Loucy (cell line): ENCODE measurements at regions not wholly inside any gene's neighbourhood (a gene's known extent, or its start where the extent isn't known, plus 50 kb on each side); places are given as distances from the start of the nearest gene placed in this dataset.

ENCODE experiments used
- H2AFZ ChIP-seq: fragments of 200-600 bp; sonication (generic); 2 replicates; pipeline ENCODE4 v1.6.0; 2016; ENCODE audit warnings: antibody characterized with exemption, mild to moderate bottlenecking, low read length, moderate library complexity
- H3F3A ChIP-seq: fragments of 200-600 bp; 2 replicates; pipeline ENCODE4 v1.6.0; 2016; ENCODE audit warnings: antibody characterized with exemption, low read depth, mild to moderate bottlenecking
- H3K27me3 ChIP-seq: fragments of 200-600 bp; sonication (generic); 2 replicates; pipeline ENCODE4 v1.6.1; 2014; ENCODE audit warnings: low read length, mild to moderate bottlenecking; ENCODE audit not compliant: insufficient read depth, poor library complexity, severe bottlenecking
- H3K36me3 ChIP-seq: fragments of 200-600 bp; sonication (generic); 2 replicates; pipeline ENCODE4 v1.6.1; 2016; ENCODE audit warnings: low read length; ENCODE audit not compliant: insufficient read depth
- H3K4me1 ChIP-seq: fragments of 200-600 bp; sonication (generic); 2 replicates; pipeline ENCODE4 v1.5.1; 2014; ENCODE audit warnings: low read length, mild to moderate bottlenecking; ENCODE audit not compliant: insufficient read depth, poor library complexity, severe bottlenecking
- H3K4me2 ChIP-seq: fragments of 200-600 bp; sonication (generic); 2 replicates; pipeline ENCODE4 v1.6.0; 2014; ENCODE audit warnings: antibody characterized with exemption, low read length, low read depth, mild to moderate bottlenecking; ENCODE audit not compliant: poor library complexity, severe bottlenecking
- H3K4me3 ChIP-seq: fragments of 200-600 bp; sonication (generic); 2 replicates; pipeline ENCODE4 v1.5.1; 2014; ENCODE audit warnings: low read length, mild to moderate bottlenecking, mixed read lengths; ENCODE audit not compliant: poor library complexity, severe bottlenecking
- H3K79me2 ChIP-seq: fragments of 200-600 bp; sonication (generic); 2 replicates; pipeline ENCODE4 v1.6.1; 2014; ENCODE audit warnings: low read length; ENCODE audit not compliant: insufficient read depth
- H3K9ac ChIP-seq: fragments of 200-600 bp; sonication (generic); 2 replicates; pipeline ENCODE4 v1.6.0; 2014; ENCODE audit warnings: mild to moderate bottlenecking, low read depth, low read length, moderate library complexity; ENCODE audit not compliant: poor library complexity, severe bottlenecking
- H3K9me2 ChIP-seq: fragments of 200-600 bp; sonication (generic); replicated peaks from 2 replicates; pipeline ENCODE4 v1.6.1; 2016; ENCODE audit warnings: low read depth, low read length, mixed read lengths
- H3K9me3 ChIP-seq: fragments of 200-600 bp; sonication (generic); 2 replicates; pipeline ENCODE4 v1.6.1; 2014; ENCODE audit warnings: mild to moderate bottlenecking, antibody characterized with exemption, low read length, low read depth; ENCODE audit not compliant: insufficient read depth
- H4K20me1 ChIP-seq: fragments of 200-600 bp; sonication (generic); 2 replicates; pipeline ENCODE4 v1.6.0; 2014; ENCODE audit warnings: antibody characterized with exemption, low read length, mild to moderate bottlenecking; ENCODE audit not compliant: insufficient read depth, poor library complexity, severe bottlenecking
- EZH2phosphoT487 ChIP-seq: fragments of 200-600 bp; IDR thresholded peaks from 2 replicates; pipeline ENCODE4 v1.6.1; 2018; ENCODE audit warnings: antibody characterized with exemption, mild to moderate bottlenecking, moderate library complexity, borderline replicate concordance
- TF ChIP-seq, protein P1 (sequence below): fragments of 200-600 bp; sonication (generic); conservative IDR thresholded peaks from 2 replicates; pipeline ENCODE4 v1.5.1; 2014; ENCODE audit warnings: mild to moderate bottlenecking, antibody characterized with exemption, low read length

- H3K4me1 ChIP-seq: no peaks in the 10 kb centered on the region
- no peaks in the 10 kb centered on the region for H3K36me3 ChIP-seq
- no peak overlapping the region for H3K9ac ChIP-seq
- H3K9me3 ChIP-seq: no peaks in the 10 kb centered on the region
- H3K9me2 ChIP-seq: no peaks in the 10 kb centered on the region
- no peaks in the 10 kb centered on the region for H4K20me1 ChIP-seq
- H3K4me3 ChIP-seq: no peak overlapping the region
- no peaks in the 10 kb centered on the region for H3K27me3 ChIP-seq
- H3F3A ChIP-seq: no peaks in the 10 kb centered on the region
- no peaks in the 10 kb centered on the region for H3K79me2 ChIP-seq
- TF ChIP-seq, protein P1, sequence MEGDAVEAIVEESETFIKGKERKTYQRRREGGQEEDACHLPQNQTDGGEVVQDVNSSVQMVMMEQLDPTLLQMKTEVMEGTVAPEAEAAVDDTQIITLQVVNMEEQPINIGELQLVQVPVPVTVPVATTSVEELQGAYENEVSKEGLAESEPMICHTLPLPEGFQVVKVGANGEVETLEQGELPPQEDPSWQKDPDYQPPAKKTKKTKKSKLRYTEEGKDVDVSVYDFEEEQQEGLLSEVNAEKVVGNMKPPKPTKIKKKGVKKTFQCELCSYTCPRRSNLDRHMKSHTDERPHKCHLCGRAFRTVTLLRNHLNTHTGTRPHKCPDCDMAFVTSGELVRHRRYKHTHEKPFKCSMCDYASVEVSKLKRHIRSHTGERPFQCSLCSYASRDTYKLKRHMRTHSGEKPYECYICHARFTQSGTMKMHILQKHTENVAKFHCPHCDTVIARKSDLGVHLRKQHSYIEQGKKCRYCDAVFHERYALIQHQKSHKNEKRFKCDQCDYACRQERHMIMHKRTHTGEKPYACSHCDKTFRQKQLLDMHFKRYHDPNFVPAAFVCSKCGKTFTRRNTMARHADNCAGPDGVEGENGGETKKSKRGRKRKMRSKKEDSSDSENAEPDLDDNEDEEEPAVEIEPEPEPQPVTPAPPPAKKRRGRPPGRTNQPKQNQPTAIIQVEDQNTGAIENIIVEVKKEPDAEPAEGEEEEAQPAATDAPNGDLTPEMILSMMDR: no peak
- no peak for TF ChIP-seq EZH2phosphoT487
- no peak overlapping the region for H2AFZ ChIP-seq
- no peak overlapping the region for H3K4me2 ChIP-seq
These were observed 1964.5 kb upstream of the RAG2 start for GRCh38 chr11:38562562-38562961.

DNA sequence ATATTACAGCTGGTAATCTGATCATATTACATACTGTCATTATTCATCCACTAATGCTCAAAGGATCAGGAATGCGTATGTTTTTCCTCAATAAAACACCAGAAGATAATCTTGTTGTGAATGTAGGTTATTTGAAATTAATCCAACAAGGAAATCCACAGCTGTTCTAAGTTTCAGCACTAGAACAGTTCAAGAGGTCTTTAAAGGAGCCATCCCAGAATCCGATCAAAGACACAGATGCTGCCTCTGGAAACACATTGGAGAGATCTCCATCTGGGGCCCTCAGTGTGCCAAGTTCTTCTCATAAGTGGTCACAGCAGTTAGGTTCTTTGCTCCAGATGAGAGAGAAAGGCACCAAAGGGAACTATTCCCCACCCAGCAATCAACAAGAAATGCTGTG lies 1955.1 kb upstream of the RAG2 start:
- no peak overlapping the region for H3K4me3 ChIP-seq
- no peak overlapping the region for H2AFZ ChIP-seq
- no peaks in the 10 kb centered on the region for H3K9me3 ChIP-seq
- TF ChIP-seq, protein P1: no peak
- TF ChIP-seq EZH2phosphoT487: no peak
- H3K4me1 ChIP-seq: no peaks in the 10 kb centered on the region
- H3K79me2 ChIP-seq: no peaks in the 10 kb centered on the region
- no peaks in the 10 kb centered on the region for H3F3A ChIP-seq
- H3K9ac ChIP-seq: no peak overlapping the region
- no peaks in the 10 kb centered on the region for H3K27me3 ChIP-seq
- no peaks in the 10 kb centered on the region for H3K9me2 ChIP-seq
- H4K20me1 ChIP-seq: no peaks in the 10 kb centered on the region
- H3K4me2 ChIP-seq: no peak overlapping the region
- H3K36me3 ChIP-seq: no peaks in the 10 kb centered on the region

- Histone ChIP-seq H3K9ac (no peak overlapping the region), H3K4me3 (no peak overlapping the region), H3K27me3 (no peaks in the 10 kb centered on the region), H3K36me3 (no peaks in the 10 kb centered on the region), H3K4me2 (no peak overlapping the region), H3K4me1 (no peaks in the 10 kb centered on the region), H3K79me2 (no peaks in the 10 kb centered on the region), H3F3A (no peaks in the 10 kb centered on the region), H3K9me2 (no peaks in the 10 kb centered on the region), H3K9me3 (no peaks in the 10 kb centered on the region), H2AFZ (no peak overlapping the region), H4K20me1 (no peaks in the 10 kb centered on the region)
- no peak for TF ChIP-seq EZH2phosphoT487
- TF ChIP-seq, protein P1: no peak
These were observed 1949.4 kb upstream of the RAG2 start for GRCh38 chr11:38547462-38547861.
